ENCODE measurements at regions not wholly inside any gene's neighbourhood (a gene's known extent, or its start where the extent isn't known, plus 50 kb on each side); places are given as distances from the start of the nearest gene placed in this dataset.

GRCh38 chr9:129467739-129468666, 152.9 kb downstream of the C9orf50 start:
- DNase-seq (ENCODE audit: low read depth), result no peak
- in situ Hi-C loops (cut with HindIII; ENCODE audit: low pct_unique_long_range_greater_than_20kb, low sequenced_read_pairs), result no loop called here

- in situ Hi-C loops (cut with HindIII; ENCODE audit: low pct_unique_long_range_greater_than_20kb, low sequenced_read_pairs), result no loop called here
- DNase-seq (ENCODE audit: low read depth), result no peak
These were observed 153.8 kb downstream of the C9orf50 start for GRCh38 chr9:129467004-129467588.

GRCh38 chr9:129465834-129466535, 154.9 kb downstream of the C9orf50 start:
- in situ Hi-C loops (cut with HindIII; ENCODE audit: low pct_unique_long_range_greater_than_20kb, low sequenced_read_pairs), result no loop called here
- DNase-seq (ENCODE audit: low read depth), result no peak

GRCh38 chr9:129464972-129465833, 155.7 kb downstream of the C9orf50 start:
- in situ Hi-C loops (cut with HindIII; ENCODE audit: low pct_unique_long_range_greater_than_20kb, low sequenced_read_pairs), result no loop called here
- DNase-seq (ENCODE audit: low read depth), result no peak

- DNase-seq (ENCODE audit: low read depth), result no peak
- in situ Hi-C loops (cut with HindIII; ENCODE audit: low pct_unique_long_range_greater_than_20kb, low sequenced_read_pairs), result no loop called here
These were observed 156.9 kb downstream of the C9orf50 start for GRCh38 chr9:129463994-129464393.

- no peak for DNase-seq (ENCODE audit: low read depth)
- in situ Hi-C loops (cut with HindIII; ENCODE audit: low pct_unique_long_range_greater_than_20kb, low sequenced_read_pairs), result no loop called here
These were observed 157.4 kb downstream of the C9orf50 start for GRCh38 chr9:129463477-129463876.

GRCh38 chr9:129462360-129462759, 158.5 kb downstream of the C9orf50 start:
- in situ Hi-C loops (cut with HindIII; ENCODE audit: low pct_unique_long_range_greater_than_20kb, low sequenced_read_pairs), result no loop called here
- no peak for DNase-seq (ENCODE audit: low read depth)

GRCh38 chr9:129460323-129461261, 160.3 kb downstream of the C9orf50 start:
- DNase-seq (ENCODE audit: low read depth), result peak; percentile 94
- in situ Hi-C loops (cut with HindIII; ENCODE audit: low pct_unique_long_range_greater_than_20kb, low sequenced_read_pairs), result no loop called here

GRCh38 chr9:129459547-129460322, 161.2 kb downstream of the C9orf50 start:
- in situ Hi-C loops (cut with HindIII; ENCODE audit: low pct_unique_long_range_greater_than_20kb, low sequenced_read_pairs), result no loop called here
- no peak for DNase-seq (ENCODE audit: low read depth)

GRCh38 chr9:129458663-129459546, 162.0 kb downstream of the C9orf50 start:
- DNase-seq (ENCODE audit: low read depth), result no peak

GRCh38 chr9:129458155-129458661, 162.7 kb downstream of the C9orf50 start:
- in situ Hi-C loops (cut with HindIII; ENCODE audit: low pct_unique_long_range_greater_than_20kb, low sequenced_read_pairs), result no loop called here

More at GRCh38 chr9:129458663-129459546, 162.0 kb downstream of the C9orf50 start:
- in situ Hi-C loops (cut with HindIII; ENCODE audit: low pct_unique_long_range_greater_than_20kb, low sequenced_read_pairs), result no loop called here

GRCh38 chr9:129457325-129457779, 163.5 kb downstream of the C9orf50 start:
- DNase-seq (ENCODE audit: low read depth), result no peak
- in situ Hi-C loops (cut with HindIII; ENCODE audit: low pct_unique_long_range_greater_than_20kb, low sequenced_read_pairs), result no loop called here

More at GRCh38 chr9:129458155-129458661, 162.7 kb downstream of the C9orf50 start:
- DNase-seq (ENCODE audit: low read depth), result no peak

GRCh38 chr9:129456549-129457324, 164.2 kb downstream of the C9orf50 start:
- DNase-seq (ENCODE audit: low read depth), result no peak
- in situ Hi-C loops (cut with HindIII; ENCODE audit: low pct_unique_long_range_greater_than_20kb, low sequenced_read_pairs), result no loop called here

GRCh38 chr9:129455151-129455995, 165.5 kb downstream of the C9orf50 start:
- in situ Hi-C loops (cut with HindIII; ENCODE audit: low pct_unique_long_range_greater_than_20kb, low sequenced_read_pairs), result no loop called here
- DNase-seq (ENCODE audit: low read depth), result no peak

Measured in Caki2 (cell line).